ENCODE measurements at regions not wholly inside any gene's neighbourhood (a gene's known extent, or its start where the extent isn't known, plus 50 kb on each side); places are given as distances from the start of the nearest gene placed in this dataset.
"Not testable (repeated sequence)": the region's sequence is repeated elsewhere in the genome, so short reads cannot be mapped to it uniquely, and the experiment has no call there.

GRCh38 chr13:112158961-112159360 lies 92.0 kb downstream of the SOX1 start:
- peaks cover 7% of the 10 kb centered on the region for H3K4me1 ChIP-seq
- DNase-seq: no peak
- intact Hi-C loops (cut with micrococcal nuclease): no loop called here
- H3K36me3 ChIP-seq: no peaks in the 10 kb centered on the region
- TF ChIP-seq CTCF (IDR thresholded peaks at IDR 0.05; ENCODE audit: borderline replicate concordance): no peak
- peaks cover 58% of the 10 kb centered on the region for H3K27me3 ChIP-seq (ENCODE audit: low read depth)
- no peak overlapping the region for H3K4me3 ChIP-seq
- no peak overlapping the region for H3K27ac ChIP-seq (replicated peaks)
- H3K9me3 ChIP-seq (replicated peaks): peaks cover 18% of the 10 kb centered on the region

GRCh38 chr13:112159575-112160547 lies 92.9 kb downstream of the SOX1 start:
- peaks cover 7% of the 10 kb centered on the region for H3K4me1 ChIP-seq
- peaks cover 54% of the 10 kb centered on the region for H3K27me3 ChIP-seq (ENCODE audit: low read depth)
- no peak for TF ChIP-seq CTCF (IDR thresholded peaks at IDR 0.05; ENCODE audit: borderline replicate concordance)
- no peak for DNase-seq
- H3K9me3 ChIP-seq (replicated peaks): peaks cover 18% of the 10 kb centered on the region
- intact Hi-C loops (cut with micrococcal nuclease): no loop called here
- H3K4me3 ChIP-seq: no peak overlapping the region
- no peak overlapping the region for H3K27ac ChIP-seq (replicated peaks)
- H3K36me3 ChIP-seq: no peaks in the 10 kb centered on the region

GRCh38 chr13:112160558-112160957 lies 93.6 kb downstream of the SOX1 start:
- Histone ChIP-seq H3K27ac (replicated peaks) (no peak overlapping the region), H3K27me3 (ENCODE audit: low read depth) (peaks cover 53% of the 10 kb centered on the region), H3K4me1 (peaks cover 7% of the 10 kb centered on the region), H3K9me3 (replicated peaks) (peaks cover 18% of the 10 kb centered on the region), H3K4me3 (no peak overlapping the region), H3K36me3 (no peaks in the 10 kb centered on the region)
- DNase-seq: no peak
- TF ChIP-seq CTCF (IDR thresholded peaks at IDR 0.05; ENCODE audit: borderline replicate concordance): no peak
- intact Hi-C loops (cut with micrococcal nuclease): no loop called here

GRCh38 chr13:112161521-112162301 lies 94.8 kb downstream of the SOX1 start:
- Histone ChIP-seq H3K4me1 (peaks cover 7% of the 10 kb centered on the region), H3K36me3 (no peaks in the 10 kb centered on the region), H3K4me3 (no peak overlapping the region), H3K27me3 (ENCODE audit: low read depth) (peaks cover 59% of the 10 kb centered on the region), H3K27ac (replicated peaks) (no peak overlapping the region), H3K9me3 (replicated peaks) (peaks cover 18% of the 10 kb centered on the region)
- no peak for DNase-seq
- intact Hi-C loops (cut with micrococcal nuclease): no loop called here
- no peak for TF ChIP-seq CTCF (IDR thresholded peaks at IDR 0.05; ENCODE audit: borderline replicate concordance)

- H3K4me1 ChIP-seq; intact Hi-C loops (cut with micrococcal nuclease); H3K4me3 ChIP-seq; H3K27ac ChIP-seq (replicated peaks); DNase-seq; H3K9me3 ChIP-seq (replicated peaks); H3K36me3 ChIP-seq: not testable (repeated sequence)
- peaks cover 64% of the 10 kb centered on the region for H3K27me3 ChIP-seq (ENCODE audit: low read depth)
Measured at GRCh38 chr13:112163691-112164660, 97.0 kb downstream of the SOX1 start.

Measured in left ventricle myocardium inferior (tissue), 1 donor.